ENCODE measurements at regions not wholly inside any gene's neighbourhood (a gene's known extent, or its start where the extent isn't known, plus 50 kb on each side); places are given as distances from the start of the nearest gene placed in this dataset.

GRCh38 chr3:106332129-106332528 is 463.3 kb upstream of the CBLB start:
- Mint-ChIP-seq H3K4me1 (ENCODE audit: low read depth, unreplicated experiment) (peaks cover 11% of the 10 kb centered on the region), H3K4me3 (ENCODE audit: unreplicated experiment) (no peak overlapping the region), H3K9me3 (ENCODE audit: unreplicated experiment) (no peaks in the 10 kb centered on the region), H3K27ac (ENCODE audit: unreplicated experiment) (no peak overlapping the region), H3K36me3 (ENCODE audit: unreplicated experiment) (no peaks in the 10 kb centered on the region), H3K27me3 (ENCODE audit: unreplicated experiment) (no peaks in the 10 kb centered on the region)
- DNase-seq, result no peak
- no peak for TF ChIP-seq CTCF (IDR thresholded peaks at IDR 0.05; ENCODE audit: partially characterized antibody, unreplicated experiment)

- no peaks in the 10 kb centered on the region for H3K36me3 Mint-ChIP-seq (ENCODE audit: unreplicated experiment)
- no peak for TF ChIP-seq CTCF (IDR thresholded peaks at IDR 0.05; ENCODE audit: partially characterized antibody, unreplicated experiment)
- H3K27me3 Mint-ChIP-seq (ENCODE audit: unreplicated experiment), result no peaks in the 10 kb centered on the region
- H3K9me3 Mint-ChIP-seq (ENCODE audit: unreplicated experiment), result no peaks in the 10 kb centered on the region
- no peak for DNase-seq
- peaks cover 14% of the 10 kb centered on the region for H3K4me1 Mint-ChIP-seq (ENCODE audit: low read depth, unreplicated experiment)
- no peak overlapping the region for H3K27ac Mint-ChIP-seq (ENCODE audit: unreplicated experiment)
- H3K4me3 Mint-ChIP-seq (ENCODE audit: unreplicated experiment), result no peak overlapping the region
Measured at GRCh38 chr3:106332884-106333283, 464.1 kb upstream of the CBLB start.

- TF ChIP-seq CTCF (IDR thresholded peaks at IDR 0.05; ENCODE audit: partially characterized antibody, unreplicated experiment), result no peak
- DNase-seq, result no peak
- H3K4me1 Mint-ChIP-seq (ENCODE audit: low read depth, unreplicated experiment), result peaks cover 15% of the 10 kb centered on the region
Measured at GRCh38 chr3:106333911-106334618, 465.3 kb upstream of the CBLB start.

GRCh38 chr3:106336619-106337018 is 467.8 kb upstream of the CBLB start:
- peaks cover 5% of the 10 kb centered on the region for H3K27me3 Mint-ChIP-seq (ENCODE audit: unreplicated experiment)
- H3K4me3 Mint-ChIP-seq (ENCODE audit: unreplicated experiment), result no peak overlapping the region
- no peak for DNase-seq
- TF ChIP-seq CTCF (IDR thresholded peaks at IDR 0.05; ENCODE audit: partially characterized antibody, unreplicated experiment), result no peak
- peaks cover 22% of the 10 kb centered on the region for H3K4me1 Mint-ChIP-seq (ENCODE audit: low read depth, unreplicated experiment)
- H3K27ac Mint-ChIP-seq (ENCODE audit: unreplicated experiment), result no peak overlapping the region
- peaks cover 6% of the 10 kb centered on the region for H3K9me3 Mint-ChIP-seq (ENCODE audit: unreplicated experiment)
- H3K36me3 Mint-ChIP-seq (ENCODE audit: unreplicated experiment), result peaks cover 4% of the 10 kb centered on the region

More at GRCh38 chr3:106333911-106334618, 465.3 kb upstream of the CBLB start:
- Mint-ChIP-seq H3K9me3 (ENCODE audit: unreplicated experiment) (peaks cover 2% of the 10 kb centered on the region), H3K27ac (ENCODE audit: unreplicated experiment) (no peak overlapping the region), H3K27me3 (ENCODE audit: unreplicated experiment) (no peaks in the 10 kb centered on the region), H3K36me3 (ENCODE audit: unreplicated experiment) (no peaks in the 10 kb centered on the region), H3K4me3 (ENCODE audit: unreplicated experiment) (no peak overlapping the region)

- H3K9me3 Mint-ChIP-seq (ENCODE audit: unreplicated experiment), result peaks cover 6% of the 10 kb centered on the region
- DNase-seq, result no peak
- peaks cover 4% of the 10 kb centered on the region for H3K36me3 Mint-ChIP-seq (ENCODE audit: unreplicated experiment)
- H3K4me1 Mint-ChIP-seq (ENCODE audit: low read depth, unreplicated experiment), result peaks cover 27% of the 10 kb centered on the region
- H3K4me3 Mint-ChIP-seq (ENCODE audit: unreplicated experiment), result no peak overlapping the region
- peaks cover 5% of the 10 kb centered on the region for H3K27me3 Mint-ChIP-seq (ENCODE audit: unreplicated experiment)
- no peak overlapping the region for H3K27ac Mint-ChIP-seq (ENCODE audit: unreplicated experiment)
- TF ChIP-seq CTCF (IDR thresholded peaks at IDR 0.05; ENCODE audit: partially characterized antibody, unreplicated experiment), result no peak
Measured at GRCh38 chr3:106337116-106337515, 468.3 kb upstream of the CBLB start.

Data from glutamatergic neuron (in vitro differentiated cells).